Activated CD4-positive, alpha-beta T cell treated with anti-CD3 and anti-CD28 coated beads for 4 hours (primary cell): ENCODE measurements at regions not wholly inside any gene's neighbourhood (a gene's known extent, or its start where the extent isn't known, plus 50 kb on each side); places are given as distances from the start of the nearest gene placed in this dataset.

ENCODE experiments used
- DNase-seq, 2 donors: peaks; one replicate each; pipeline ENCODE4 v3.0.0-alpha.2; 2020

DNA sequence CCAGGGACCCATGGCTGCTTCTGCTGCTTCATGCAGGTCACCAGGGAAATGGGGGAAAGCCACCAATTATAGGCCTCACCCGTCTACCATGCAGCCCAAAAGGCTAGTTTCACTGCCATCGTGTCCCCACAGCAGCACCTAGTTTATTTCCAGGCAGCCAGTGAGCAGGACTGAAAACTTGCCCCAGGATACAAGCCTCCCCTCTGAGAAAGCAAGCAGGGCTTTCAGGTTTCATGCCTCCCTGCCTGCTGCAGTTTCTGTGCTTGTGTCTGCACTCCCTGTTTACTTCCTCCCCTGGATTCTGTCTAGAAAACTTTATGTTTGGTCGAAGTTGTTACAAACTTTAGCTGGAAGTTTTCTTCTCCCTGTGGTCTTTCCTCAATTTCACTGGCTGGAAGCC is 319.1 kb downstream of the ANXA1 start:
- no peak for DNase-seq

DNA sequence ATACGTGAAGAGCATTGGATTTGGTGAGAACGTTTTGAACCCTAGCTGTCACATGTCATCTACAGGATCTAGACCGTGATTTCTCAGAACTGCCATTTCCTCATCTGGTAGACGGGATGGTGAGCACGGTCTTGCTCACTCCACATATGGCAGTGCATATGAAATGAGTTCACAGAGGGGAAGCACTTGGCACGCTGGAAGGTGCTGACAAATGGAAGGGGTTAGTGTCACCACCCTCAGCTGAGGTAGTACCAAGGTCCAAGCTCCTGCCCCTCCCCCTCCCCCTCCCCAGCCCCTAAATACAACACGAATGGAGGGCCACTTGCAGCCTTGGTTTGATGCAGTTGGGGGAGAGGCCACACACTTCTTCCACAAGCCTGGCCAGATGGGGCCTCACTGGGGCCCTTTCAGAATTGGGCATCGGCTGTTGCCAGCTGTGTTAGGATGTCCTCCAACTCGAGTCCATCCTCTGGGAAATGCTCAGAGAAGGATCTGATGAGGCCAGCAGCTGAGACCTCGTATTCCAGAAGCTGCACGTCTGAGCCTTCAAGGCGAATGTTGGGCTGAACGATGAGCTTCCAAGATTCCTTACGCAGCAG is 322.4 kb downstream of the ANXA1 start:
- no peak for DNase-seq

DNA sequence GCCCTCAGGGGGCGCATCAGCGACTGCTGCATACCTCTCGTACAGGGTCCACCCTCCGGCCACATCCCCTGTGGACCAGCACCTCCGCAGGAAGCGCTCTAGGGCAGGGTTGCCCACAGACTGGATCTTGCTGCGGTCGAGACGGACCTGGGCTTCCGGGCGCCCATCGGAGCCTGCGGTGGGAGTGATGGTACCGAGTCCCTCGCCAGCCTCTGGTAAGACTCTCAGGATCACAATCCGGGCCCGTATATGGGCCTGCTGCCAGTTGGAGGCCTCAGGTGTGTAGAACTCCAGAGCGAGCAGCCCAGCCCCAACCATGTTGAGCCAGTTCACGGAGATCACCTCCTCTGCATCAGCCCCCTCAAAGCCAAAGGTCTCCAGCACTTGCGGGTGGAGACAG is 323.0 kb downstream of the ANXA1 start:
- DNase-seq, result no peak

DNA sequence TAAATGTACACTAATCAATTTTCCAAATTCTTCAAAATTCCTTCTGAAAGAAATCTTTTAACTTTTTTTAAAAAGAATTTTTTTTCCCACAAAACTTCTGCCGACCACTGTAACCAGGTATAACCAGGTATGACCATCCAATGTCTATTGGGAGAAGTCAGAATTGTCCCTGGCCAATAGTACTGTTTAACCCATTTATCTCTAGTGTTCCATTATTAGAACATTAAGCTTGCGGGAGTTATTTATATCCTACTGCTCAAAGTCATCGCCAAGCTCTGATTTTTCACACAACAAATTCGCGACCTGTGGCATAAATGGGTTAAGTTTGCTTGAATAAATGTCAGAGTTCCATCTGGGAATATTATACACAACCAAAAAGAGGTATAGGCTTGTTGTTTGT is 343.2 kb downstream of the ANXA1 start:
- no peak for DNase-seq

DNA sequence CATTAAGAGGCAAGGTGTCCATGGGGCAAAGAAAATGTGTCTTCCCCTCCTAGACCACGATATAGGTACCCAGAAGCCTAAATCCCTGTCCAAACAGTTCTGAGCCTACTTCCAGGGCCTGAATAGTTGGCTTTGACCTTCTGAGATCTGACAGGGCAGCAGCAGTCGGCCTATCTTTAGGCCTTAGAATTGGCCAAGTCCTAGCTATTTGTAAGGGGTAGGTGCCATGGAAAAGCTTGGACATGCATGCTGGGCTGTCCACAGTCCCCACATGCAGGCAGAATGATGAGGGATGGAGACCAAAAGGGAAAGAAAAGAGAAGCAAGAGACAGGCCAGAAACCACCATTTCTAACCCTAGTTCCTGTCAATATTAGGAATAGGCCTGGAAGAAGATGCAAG is 346.1 kb downstream of the ANXA1 start:
- DNase-seq, result no peak

DNA sequence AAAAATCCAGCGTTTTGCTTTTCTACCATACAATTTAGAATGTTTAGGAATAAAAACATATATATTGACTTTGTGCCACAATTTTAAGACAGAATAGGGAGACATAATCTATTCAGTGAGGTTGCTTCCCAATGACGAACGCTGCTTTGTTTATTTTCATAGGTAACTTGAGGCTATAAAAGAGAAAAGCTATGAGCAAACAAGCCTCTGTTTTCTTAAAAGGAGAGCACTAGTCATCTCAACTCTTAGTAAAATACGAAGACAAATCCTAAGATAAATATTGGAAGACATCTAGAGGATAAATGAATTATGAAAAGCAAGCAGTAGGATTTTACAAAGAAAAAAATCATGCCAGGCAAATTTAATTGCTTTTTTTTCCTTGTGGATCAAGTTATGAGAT is 363.6 kb downstream of the ANXA1 start:
- no peak for DNase-seq

DNA sequence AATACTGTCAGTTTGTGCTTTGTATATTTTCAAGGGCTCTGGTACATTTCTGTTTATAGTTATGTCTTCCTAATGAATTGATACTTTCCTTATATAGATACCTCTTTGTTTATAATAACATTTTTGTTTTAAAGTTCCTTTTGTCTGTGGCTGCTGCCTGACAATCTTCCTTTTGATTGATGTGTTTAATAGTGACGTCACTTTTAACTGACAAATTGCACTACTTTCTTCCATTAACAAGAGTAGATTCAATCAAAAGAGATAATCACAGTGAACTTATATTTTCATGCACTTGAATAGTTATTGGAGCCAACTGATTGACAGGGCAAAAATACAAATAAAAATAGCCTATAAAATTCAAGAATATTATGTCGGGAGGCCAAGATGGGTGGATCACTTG is 371.7 kb downstream of the ANXA1 start:
- DNase-seq, result no peak

DNA sequence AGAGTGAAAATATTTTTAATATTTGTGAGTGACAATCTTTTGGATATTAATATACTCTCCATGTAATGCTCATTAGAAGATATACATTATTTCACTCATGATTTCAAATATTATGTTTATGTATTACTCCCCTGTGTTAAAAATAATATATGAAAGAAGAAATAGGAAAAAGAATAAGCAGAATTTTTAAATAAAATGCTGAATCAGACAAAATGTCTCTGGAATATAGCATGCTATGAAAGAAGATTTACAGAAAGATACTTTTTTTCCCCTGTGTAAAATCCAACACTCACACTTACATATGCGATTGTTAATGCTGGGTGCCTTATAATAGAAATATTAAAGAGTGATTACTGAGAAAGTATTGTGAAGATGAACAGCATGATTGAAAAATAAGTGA is 373.7 kb downstream of the ANXA1 start:
- DNase-seq, result no peak

DNA sequence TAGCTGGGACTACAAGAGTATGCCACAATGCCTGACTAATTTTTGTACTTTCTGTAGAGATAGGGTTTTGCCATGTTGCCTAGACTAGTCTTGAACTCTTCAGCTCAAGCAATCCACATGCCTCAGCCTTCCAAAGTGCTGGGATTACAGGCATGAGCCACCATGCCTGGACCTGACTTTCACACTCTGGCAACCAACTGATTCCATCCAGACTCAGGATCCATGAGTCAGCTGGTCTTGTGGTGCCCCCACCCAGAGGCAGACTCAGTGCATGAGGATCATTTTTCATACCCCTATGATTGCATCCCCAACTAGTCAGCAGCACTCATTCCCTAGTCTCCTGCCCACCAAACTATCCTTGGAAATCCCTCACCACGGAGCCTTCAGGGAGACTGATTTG is 375.9 kb downstream of the ANXA1 start:
- DNase-seq, result no peak

DNA sequence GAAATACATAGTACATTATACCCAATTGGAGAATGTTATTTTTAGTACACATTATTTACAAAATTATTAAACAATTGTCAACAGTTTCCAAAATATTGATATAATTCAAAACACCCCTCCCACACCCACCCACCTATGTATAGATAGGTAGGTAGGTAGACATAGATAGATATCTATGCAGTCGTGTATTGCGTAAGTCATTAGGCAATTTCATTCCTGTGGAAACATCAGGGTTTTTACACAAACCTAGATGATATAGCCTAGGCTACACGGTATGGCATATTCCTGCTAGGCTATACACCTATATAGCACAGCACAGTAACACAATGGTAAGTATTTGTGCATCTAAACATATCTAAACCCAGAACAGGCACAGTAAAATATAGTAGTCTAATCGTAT is 377.3 kb downstream of the ANXA1 start:
- no peak for DNase-seq

DNA sequence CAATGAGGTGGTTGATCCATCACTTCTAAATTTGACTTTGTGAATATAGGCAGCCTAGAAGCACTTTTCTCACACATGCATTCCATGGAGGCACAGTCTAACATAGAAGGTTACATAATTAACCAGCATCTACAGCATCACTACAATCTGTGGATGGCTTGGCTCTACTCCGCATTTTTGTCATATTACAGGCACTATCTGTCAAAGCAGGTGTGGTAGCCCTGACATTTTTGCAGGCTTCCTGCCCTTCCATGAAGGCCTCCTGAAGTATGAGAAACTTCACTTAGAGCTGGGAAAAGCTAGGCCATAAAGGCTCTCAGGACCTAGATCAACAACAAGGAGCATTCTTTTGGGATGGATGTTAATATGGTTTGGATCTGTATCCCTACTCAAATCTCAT is 378.0 kb downstream of the ANXA1 start:
- DNase-seq, result no peak

DNA sequence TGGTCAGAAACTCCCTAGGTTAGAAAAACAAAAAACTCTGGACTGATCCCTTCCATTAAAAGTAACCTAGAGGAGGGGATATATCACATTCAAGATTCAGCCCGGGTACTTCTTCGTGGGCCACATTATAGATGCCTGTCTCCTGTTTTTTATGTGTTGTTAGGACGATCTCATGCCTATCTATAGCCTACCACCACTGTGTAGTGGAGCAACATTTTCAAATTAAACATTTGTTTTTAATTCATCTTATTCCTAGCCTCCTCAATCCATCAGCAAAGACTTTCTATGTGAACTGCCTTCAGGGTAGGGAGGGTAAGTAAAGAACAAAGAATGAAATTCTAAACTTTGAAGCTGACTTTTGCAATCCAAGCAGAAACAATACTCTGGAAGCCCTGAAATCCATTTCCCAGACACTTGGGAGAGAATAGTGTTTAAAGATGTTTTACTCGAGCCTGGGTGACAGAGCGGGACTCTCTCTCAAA is 379.4 kb downstream of the ANXA1 start:
- no peak for DNase-seq

DNA sequence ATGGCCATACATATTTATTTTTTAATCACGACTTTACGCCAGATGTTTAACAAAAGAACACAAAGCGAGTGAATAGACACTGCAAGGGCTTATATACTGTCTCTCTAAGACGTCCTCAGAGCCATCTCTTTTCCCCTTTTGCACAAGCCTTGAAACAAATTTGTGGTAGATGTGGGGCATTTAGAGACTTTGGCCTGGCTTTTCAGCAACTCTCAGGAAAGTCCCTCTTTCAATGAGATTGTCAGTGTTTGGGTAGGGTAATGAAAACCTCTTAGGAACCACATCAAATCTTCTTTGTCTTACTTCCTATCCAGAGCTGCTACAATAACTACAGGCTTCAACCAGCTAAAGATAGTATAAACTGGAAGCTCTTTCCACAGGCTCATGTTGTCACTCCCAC is 380.0 kb downstream of the ANXA1 start:
- no peak for DNase-seq

DNA sequence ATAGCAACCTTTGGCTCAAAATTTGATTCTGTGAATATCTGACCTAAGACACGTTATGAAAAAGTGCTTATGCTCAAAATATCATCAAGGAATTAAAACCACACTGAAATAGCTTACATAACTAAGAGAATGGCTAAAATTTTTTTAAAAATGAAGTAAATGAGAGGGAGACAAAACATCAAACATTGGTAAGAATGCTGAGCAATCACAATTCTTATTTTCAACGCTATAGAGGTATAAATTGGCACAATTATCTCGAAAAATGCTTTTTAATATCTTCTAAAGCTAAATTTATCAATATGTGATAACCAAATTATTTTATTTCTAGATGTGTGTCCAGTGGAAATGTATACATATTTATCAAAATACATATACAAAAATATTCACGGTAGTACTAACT is 381.3 kb downstream of the ANXA1 start:
- no peak for DNase-seq

DNA sequence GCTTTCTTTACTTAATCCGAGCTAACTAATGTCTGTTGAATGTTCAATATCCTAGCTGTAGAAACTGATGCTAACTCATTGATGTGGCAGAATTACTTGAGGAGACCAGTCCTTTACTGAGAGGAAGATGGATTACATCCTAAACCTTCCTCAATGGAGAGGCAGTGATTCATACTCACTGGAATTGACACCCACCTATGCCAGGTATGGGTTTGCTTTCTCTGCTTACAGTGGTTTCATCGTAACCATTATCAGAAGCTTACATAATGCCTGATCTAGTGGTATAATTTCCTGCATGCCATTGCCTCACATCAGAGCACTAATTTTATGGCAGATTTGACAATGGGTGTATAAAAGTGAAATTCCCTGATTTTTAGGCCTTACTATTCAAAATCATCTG is 384.7 kb downstream of the ANXA1 start:
- DNase-seq, result no peak

DNA sequence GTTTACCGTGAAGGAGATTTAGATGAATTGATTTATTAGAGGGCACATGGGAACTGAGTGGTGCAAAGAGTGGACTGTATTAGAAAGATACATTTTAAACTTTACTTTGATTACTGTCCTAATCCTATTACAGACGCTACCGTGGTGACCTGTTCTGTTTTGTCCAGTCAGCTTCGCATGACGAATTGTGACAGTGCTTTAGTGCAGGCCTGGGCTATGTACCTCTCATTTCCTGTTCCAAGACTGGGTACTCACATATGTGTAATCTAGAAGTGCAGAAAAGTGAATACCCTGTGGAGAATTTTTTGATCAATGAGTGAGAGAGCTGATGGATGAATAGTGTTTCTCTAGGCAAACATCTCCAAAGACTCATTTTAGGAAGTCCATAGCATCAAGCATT is 385.9 kb downstream of the ANXA1 start:
- DNase-seq, result no peak

DNA sequence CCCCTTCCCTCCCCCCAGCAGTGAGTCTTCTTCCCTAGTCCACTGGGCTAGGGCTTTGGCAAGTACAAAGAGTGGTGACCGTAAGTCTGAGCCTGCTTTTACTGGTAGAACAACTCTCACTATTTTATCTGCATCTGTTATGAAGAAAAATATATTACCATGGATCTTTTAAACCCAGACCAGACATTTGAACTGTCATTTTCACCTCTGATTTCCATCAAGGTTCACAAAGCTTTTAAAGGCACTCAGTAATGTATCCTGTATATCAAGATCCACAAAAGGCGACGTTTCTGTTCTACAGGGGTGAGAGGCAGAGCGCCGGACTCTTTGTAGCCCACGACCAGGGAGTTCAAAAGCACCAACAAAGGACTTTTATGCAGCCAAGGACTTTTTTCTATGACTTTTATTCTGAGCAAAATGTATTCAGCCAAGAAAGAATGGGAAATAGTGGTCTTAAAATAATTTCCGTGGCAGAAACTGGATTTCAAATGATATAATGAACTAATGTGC is 388.3 kb downstream of the ANXA1 start:
- DNase-seq, result no peak

DNA sequence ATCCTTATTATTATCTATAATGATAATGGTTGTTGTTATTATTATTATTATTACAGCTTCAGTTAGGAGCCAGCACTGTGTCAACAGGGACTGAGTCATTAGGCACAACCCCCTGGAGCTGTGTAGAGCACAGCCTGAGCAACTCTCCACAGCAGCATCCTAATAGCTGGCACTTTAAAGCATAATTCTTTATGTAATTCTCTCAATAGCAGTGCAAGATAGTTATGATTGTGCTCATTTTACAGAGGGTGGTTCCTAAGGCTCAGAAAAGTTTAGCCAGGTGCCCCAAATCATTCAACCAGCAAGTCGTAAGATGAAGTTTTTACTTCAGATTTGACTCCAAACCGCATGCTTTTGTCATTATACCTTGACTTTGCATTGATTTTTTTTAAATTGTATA is 390.3 kb downstream of the ANXA1 start:
- no peak for DNase-seq

DNA sequence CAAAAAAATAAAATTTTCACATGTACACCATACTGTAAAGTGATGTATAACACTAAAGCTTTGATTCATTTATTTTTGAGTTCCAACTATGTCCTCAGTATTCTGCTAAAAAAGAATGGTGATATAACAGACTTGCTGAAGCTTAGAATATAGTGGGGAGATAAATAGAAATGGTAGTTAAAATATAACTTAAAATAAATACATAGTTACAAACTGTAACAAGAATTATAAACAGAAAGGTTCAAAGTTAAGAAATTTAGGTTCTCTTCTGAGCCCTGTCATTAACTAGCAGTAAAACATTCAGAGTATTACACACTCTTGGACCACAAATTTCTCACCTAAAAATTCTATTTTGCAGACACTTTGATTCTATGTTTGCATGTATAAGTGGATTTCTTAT is 392.1 kb downstream of the ANXA1 start:
- no peak for DNase-seq

DNA sequence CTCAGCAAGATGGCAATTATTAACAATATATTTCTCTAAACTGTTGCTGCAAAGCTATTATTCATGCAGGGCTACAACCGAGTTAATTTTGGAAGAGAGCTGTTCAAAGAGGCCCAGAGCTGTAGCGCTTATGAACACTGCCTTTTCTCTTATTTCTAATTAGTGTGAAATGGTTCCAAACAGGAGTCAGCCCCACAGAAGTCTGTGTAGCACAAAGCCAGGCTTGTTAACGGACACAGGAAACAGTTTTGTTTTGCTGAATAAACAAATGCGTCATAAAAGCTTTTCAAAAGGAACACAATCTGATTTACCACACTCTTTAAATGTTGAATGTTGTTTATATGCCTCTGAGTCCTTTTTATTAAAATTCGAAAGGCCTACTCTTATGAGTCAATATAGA is 396.5 kb downstream of the ANXA1 start:
- DNase-seq, result no peak

DNA sequence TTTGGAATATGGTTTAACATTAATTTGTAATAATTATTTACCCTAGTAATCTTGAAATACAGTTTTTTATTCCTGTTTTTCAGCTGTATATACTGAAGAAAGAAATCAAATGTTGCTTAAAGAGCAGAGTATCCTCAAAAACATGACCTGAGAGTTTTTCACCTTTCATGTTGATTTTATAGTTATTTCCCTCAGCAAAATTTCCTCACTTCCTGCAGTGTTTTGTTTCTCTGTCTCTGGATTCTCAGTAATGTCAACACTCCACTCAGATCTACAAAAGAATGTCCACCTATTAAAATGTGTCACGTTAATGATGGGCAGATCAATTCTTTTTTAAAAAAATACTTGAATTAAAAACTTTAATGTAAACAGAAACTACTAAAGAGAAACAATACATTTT is 398.3 kb downstream of the ANXA1 start:
- no peak for DNase-seq

DNA sequence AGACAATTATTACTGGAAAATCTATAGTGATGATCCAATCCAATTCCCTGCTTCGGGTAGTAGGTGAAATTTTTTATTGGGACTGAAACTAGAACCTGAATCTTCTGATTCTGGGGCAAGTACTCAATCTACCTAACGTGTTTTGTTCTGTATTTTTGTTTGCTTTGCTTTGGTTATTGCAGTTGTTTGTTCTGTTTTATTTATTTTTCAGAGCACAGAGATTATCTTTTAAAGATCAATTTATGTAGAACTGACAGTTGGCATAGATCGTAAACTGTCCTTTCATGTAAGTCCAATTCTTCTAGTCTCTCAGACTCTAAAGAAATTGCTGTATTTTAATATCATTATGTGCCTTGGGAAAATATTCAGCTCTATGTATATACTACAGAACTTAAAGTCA is 401.6 kb downstream of the ANXA1 start:
- no peak for DNase-seq

DNA sequence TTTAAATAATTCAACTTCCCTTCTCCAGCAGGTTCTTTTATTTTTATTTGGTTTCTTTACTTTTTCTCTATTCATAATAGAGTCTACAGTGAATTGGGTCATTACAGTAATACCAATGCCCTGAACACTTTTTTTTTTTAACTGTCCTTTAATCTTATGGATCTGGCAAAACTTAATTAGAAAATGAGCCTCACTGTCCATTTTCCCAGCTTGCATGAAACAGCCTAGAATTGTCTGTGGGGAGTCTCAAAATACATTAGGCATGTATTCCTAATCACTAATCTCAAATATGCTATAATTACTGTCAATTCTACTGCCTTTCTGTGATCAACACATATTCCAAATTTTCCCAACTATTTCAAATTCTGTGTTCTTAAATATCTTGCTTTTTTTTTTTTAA is 406.8 kb downstream of the ANXA1 start:
- DNase-seq, result no peak

DNA sequence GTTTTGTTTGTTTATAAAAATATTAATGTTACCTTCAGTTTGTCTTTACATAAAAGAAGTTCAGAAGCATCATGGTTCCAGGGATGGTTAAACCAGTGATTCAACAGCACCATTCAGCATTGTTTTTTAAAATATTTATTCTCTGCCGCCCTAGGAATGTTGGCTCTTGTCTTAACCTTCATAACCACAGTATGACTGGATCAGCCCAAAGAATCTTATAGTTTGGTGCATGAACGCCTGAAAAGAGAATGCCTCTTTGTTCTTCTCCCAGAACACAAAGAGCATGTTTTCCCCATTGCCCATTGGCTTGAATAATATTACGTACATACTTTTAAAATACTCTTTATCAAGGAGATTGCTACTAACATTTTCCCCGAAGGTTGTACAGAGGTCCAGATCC is 413.4 kb downstream of the ANXA1 start:
- no peak for DNase-seq

DNA sequence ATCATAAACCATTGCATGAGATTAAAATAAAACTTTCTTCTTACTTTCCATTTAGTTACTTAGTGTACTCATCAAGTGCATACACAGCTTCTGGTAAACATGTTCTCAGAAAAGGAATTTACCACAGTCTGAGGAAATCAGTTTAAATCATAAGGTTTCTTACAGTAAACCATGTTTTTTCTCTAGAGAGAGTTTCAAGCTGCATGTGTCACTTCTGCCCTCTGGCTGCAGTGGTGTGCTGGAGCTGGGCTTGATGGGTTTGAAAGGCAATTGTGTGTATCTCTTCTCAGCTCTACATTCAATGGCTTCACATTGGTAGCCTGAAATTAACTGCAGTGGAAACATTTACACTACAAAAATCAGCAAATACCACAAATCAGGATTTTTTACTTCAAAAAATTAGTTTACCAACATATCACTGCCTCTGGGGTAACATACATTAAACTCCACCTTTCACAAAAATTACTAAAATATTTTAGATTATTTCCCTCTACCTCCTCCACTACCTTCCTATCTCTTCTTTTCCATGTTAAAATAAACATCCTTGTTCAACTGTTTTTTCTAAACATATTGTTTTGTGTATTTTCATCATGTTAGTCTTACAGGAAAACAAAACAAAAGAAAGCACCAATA is 414.3 kb downstream of the ANXA1 start:
- no peak for DNase-seq
